ENCODE measurements at regions not wholly inside any gene's neighbourhood (a gene's known extent, or its start where the extent isn't known, plus 50 kb on each side); places are given as distances from the start of the nearest gene placed in this dataset.

DNA sequence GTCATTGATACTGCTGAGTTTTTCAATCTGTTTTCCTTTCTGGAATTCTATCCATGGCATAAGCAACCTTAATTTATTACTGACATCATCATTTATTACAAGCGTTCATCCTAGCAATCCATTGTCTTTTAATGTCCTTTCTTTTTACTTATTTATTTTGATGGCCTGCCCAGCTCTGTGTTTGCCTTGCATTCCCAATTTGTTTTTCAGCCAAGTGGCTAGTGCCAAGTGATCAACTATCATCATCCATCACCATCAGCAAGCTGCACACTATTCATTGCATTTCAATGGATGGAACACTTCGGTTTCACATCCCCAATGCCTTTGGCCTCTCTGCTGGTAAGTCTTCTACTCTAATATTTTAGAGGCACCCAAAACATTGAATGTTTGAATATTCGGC, 831.7 kb upstream of the EPHA5 start:
- Histone ChIP-seq H3K27me3 (ENCODE audit: insufficient read depth, poor library complexity, severe bottlenecking) (no peaks in the 10 kb centered on the region), H3K4me3 (replicated peaks; ENCODE audit: insufficient read depth, low read length) (no peak overlapping the region), H3K27ac (replicated peaks) (no peak overlapping the region)
- no peak for TF ChIP-seq SPI1 (IDR thresholded peaks at IDR 0.05; ENCODE audit: borderline replicate concordance, low read depth)
- TF ChIP-seq, protein P1, sequence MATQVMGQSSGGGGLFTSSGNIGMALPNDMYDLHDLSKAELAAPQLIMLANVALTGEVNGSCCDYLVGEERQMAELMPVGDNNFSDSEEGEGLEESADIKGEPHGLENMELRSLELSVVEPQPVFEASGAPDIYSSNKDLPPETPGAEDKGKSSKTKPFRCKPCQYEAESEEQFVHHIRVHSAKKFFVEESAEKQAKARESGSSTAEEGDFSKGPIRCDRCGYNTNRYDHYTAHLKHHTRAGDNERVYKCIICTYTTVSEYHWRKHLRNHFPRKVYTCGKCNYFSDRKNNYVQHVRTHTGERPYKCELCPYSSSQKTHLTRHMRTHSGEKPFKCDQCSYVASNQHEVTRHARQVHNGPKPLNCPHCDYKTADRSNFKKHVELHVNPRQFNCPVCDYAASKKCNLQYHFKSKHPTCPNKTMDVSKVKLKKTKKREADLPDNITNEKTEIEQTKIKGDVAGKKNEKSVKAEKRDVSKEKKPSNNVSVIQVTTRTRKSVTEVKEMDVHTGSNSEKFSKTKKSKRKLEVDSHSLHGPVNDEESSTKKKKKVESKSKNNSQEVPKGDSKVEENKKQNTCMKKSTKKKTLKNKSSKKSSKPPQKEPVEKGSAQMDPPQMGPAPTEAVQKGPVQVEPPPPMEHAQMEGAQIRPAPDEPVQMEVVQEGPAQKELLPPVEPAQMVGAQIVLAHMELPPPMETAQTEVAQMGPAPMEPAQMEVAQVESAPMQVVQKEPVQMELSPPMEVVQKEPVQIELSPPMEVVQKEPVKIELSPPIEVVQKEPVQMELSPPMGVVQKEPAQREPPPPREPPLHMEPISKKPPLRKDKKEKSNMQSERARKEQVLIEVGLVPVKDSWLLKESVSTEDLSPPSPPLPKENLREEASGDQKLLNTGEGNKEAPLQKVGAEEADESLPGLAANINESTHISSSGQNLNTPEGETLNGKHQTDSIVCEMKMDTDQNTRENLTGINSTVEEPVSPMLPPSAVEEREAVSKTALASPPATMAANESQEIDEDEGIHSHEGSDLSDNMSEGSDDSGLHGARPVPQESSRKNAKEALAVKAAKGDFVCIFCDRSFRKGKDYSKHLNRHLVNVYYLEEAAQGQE (IDR thresholded peaks at IDR 0.05; ENCODE audit: insufficient replicate concordance, low read depth): no peak
- no peak for TF ChIP-seq POLR2AphosphoS5 (IDR thresholded peaks at IDR 0.05; ENCODE audit: low read depth)
- TF ChIP-seq GABPA (IDR thresholded peaks at IDR 0.05; ENCODE audit: low read depth): no peak
- TF ChIP-seq, protein P2, sequence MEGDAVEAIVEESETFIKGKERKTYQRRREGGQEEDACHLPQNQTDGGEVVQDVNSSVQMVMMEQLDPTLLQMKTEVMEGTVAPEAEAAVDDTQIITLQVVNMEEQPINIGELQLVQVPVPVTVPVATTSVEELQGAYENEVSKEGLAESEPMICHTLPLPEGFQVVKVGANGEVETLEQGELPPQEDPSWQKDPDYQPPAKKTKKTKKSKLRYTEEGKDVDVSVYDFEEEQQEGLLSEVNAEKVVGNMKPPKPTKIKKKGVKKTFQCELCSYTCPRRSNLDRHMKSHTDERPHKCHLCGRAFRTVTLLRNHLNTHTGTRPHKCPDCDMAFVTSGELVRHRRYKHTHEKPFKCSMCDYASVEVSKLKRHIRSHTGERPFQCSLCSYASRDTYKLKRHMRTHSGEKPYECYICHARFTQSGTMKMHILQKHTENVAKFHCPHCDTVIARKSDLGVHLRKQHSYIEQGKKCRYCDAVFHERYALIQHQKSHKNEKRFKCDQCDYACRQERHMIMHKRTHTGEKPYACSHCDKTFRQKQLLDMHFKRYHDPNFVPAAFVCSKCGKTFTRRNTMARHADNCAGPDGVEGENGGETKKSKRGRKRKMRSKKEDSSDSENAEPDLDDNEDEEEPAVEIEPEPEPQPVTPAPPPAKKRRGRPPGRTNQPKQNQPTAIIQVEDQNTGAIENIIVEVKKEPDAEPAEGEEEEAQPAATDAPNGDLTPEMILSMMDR (IDR thresholded peaks at IDR 0.05; ENCODE audit: insufficient read depth, low read length): no peak
- no peak for DNase-seq (ENCODE audit: low read depth in 1 of 2, low spot score in 1 of 2)

DNA sequence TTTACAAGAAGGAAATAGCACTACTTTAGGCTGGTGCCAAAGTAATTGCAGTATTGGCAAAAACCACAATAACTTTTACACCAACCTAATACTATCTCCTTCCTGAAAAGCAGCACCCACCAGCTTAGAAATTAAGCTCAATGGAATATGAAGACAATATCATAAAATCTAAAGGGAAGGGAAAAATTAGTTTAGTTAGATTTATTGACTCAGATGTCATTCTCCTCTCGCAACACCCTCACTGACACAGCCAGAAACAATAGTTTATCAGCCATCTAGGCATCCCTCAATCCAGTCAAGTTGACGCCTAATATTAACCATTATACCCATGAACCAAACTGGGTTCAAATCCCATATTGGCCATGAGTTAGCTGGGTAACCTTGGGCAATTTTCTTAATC, 820.4 kb upstream of the EPHA5 start:
- Histone ChIP-seq H3K4me3 (replicated peaks; ENCODE audit: insufficient read depth, low read length) (no peak overlapping the region), H3K27ac (replicated peaks) (no peak overlapping the region), H3K27me3 (ENCODE audit: insufficient read depth, poor library complexity, severe bottlenecking) (no peaks in the 10 kb centered on the region)
- DNase-seq (ENCODE audit: low read depth in 1 of 2, low spot score in 1 of 2): no peak
- TF ChIP-seq, protein P1 (IDR thresholded peaks at IDR 0.05; ENCODE audit: insufficient replicate concordance, low read depth): no peak

DNA sequence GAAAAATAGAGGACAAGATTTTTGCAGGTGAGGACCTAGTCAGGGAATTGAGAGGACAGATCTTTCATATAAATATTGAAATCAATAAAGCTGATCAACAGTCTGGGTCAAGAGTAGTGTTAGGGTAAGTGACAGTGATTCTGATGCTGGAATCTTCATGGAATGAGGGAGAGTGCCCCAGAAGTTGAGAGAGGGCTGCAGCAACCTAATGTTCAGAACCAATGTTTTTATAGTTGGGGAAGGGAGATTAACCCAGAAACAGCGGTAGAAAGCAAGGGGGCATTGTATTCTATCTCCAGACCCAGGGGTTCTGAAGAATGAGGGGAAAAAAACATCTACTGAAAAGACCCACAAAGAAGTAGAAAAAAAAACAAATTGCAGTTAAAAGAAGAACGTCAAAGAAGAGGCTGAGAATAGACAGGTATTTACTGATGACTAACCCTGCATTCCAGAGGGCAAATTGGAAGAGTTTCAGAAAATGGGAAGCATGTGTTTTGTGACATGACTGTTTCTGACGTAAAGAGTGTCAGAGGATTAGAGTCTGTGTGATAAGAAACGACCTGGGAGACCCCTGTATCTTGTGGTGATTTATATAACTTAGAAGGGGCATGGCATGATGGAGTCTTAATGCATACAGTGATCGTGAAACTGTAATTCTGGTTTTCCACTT, 819.6 kb upstream of the EPHA5 start:
- DNase-seq (ENCODE audit: low read depth in 1 of 2, low spot score in 1 of 2): no peak
- no peak overlapping the region for H3K4me3 ChIP-seq (replicated peaks; ENCODE audit: insufficient read depth, low read length)
- no peak overlapping the region for H3K27ac ChIP-seq (replicated peaks)

More for the DNA sequence above, 819.6 kb upstream of the EPHA5 start:
- no peaks in the 10 kb centered on the region for H3K27me3 ChIP-seq (ENCODE audit: insufficient read depth, poor library complexity, severe bottlenecking)
- TF ChIP-seq POLR2AphosphoS5 (IDR thresholded peaks at IDR 0.05; ENCODE audit: low read depth) (no peak), GABPA (IDR thresholded peaks at IDR 0.05; ENCODE audit: low read depth) (no peak), SPI1 (IDR thresholded peaks at IDR 0.05; ENCODE audit: borderline replicate concordance, low read depth) (no peak)
- TF ChIP-seq, protein P2 (IDR thresholded peaks at IDR 0.05; ENCODE audit: insufficient read depth, low read length): no peak
- TF ChIP-seq, protein P1 (IDR thresholded peaks at IDR 0.05; ENCODE audit: insufficient replicate concordance, low read depth): no peak

Data from HL-60 (cell line).